HFF-Myc (cell line): ENCODE measurements at regions not wholly inside any gene's neighbourhood (a gene's known extent, or its start where the extent isn't known, plus 50 kb on each side); places are given as distances from the start of the nearest gene placed in this dataset.

ENCODE experiments used
- DNase-seq: peaks from one replicate; pipeline ENCODE4 v3.0.0-alpha.2; 2011; ENCODE audit warnings: low read depth; ENCODE audit errors: extremely low read depth
- H3K4me3 ChIP-seq: replicated peaks from 2 replicates; pipeline ENCODE4 v1.5.1; 2011; ENCODE audit warnings: low read depth, mild to moderate bottlenecking, control low read depth, low read length
- CTCF ChIP-seq: IDR thresholded peaks from 2 replicates; pipeline ENCODE4 v1.5.1; 2012; ENCODE audit warnings: mild to moderate bottlenecking, low read depth, low read length, control low read depth; ENCODE audit errors: missing control alignments

DNA sequence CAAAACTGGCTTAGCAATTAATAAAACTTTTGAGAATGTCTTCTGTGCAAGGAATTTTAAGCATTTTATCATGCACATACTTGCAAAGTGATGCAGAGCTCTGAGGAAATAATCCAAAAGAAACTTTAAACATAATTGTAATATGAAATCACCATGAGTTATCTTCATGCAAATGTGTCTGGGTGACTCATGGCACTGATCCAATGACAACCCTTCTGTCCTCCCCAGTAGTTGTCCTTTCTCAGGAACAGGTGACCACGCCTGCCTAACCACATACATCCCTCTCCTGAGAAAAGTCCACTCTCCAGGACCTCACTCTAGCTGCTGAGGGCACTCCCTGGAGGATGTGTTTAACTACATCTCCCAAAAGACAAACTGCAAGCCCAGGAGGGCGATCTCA lies 530.6 kb upstream of the IL12A start:
- no peak for TF ChIP-seq CTCF
- no peak overlapping the region for H3K4me3 ChIP-seq
- DNase-seq: peak; percentile 71

GRCh38 chr3:159458982-159459381 lies 529.7 kb upstream of the IL12A start:
- no peak overlapping the region for H3K4me3 ChIP-seq
- no peak for DNase-seq
- TF ChIP-seq CTCF: no peak

- no peak for TF ChIP-seq CTCF
- H3K4me3 ChIP-seq: no peak overlapping the region
- no peak for DNase-seq
Observed at GRCh38 chr3:159472611-159473010, 516.0 kb upstream of the IL12A start.

DNA sequence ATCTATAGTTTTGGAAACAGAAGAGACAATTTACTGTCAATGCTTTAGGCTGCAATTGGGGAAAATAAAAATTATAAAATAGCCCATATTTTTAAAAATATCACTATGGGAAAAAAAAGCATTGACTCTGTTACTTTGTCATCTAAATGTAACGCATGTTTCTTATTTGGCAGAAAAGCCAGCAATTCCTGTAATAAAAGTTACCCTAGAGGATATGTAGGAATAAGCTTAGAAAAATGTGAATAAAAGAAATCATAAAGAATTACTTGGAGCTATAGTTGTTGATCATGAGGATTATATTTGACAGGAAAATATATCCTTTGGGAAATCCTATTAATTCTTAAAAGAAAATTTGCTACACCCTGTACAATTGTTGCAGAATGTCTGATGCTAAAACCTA lies 515.4 kb upstream of the IL12A start:
- DNase-seq: no peak
- no peak overlapping the region for H3K4me3 ChIP-seq
- no peak for TF ChIP-seq CTCF

GRCh38 chr3:159480046-159480445 lies 508.6 kb upstream of the IL12A start:
- no peak overlapping the region for H3K4me3 ChIP-seq
- no peak for TF ChIP-seq CTCF
- DNase-seq: no peak

DNA sequence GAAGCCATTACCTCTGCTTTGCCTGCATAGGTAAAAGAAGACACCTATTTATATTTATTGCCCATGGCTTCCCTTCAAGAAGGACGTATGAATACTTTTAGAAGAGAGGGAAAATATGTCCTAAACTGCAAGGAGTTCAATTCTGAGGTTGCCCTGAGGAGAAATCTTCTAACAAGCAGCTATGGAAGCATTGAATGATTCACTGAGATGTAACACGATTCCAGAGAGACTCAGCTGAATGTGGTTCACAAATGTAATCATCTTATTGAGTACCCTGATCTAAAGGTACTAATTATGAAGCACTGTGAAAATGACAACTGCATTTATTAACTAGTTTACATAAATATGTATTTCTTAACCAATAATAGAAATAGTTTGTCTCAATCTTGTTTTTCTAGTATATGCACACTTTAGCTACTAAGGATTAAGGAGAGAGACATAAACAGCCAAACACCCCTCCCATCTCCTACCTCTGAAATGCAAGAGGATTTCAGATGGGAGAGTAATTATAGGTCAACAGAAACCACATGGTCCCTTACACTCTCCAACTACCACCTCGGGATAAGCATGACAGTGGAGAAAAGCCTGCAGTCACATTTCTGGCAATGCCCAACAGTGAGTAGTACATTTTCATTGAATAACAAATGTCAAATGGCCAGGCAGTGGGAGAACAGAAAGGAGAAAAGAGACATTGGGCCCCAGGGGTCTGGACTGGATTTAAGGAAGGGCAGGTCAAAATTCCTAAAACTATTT lies 506.2 kb upstream of the IL12A start:
- no peak overlapping the region for H3K4me3 ChIP-seq
- DNase-seq: no peak
- TF ChIP-seq CTCF: no peak

GRCh38 chr3:159482994-159483367 lies 505.7 kb upstream of the IL12A start:
- H3K4me3 ChIP-seq: no peak overlapping the region
- DNase-seq: no peak
- TF ChIP-seq CTCF: no peak
